HG03045 (cell line): ENCODE measurements at regions not wholly inside any gene's neighbourhood (a gene's known extent, or its start where the extent isn't known, plus 50 kb on each side); places are given as distances from the start of the nearest gene placed in this dataset.
"Not testable (repeated sequence)": the region's sequence is repeated elsewhere in the genome, so short reads cannot be mapped to it uniquely, and the experiment has no call there.

Source experiments
- ATAC-seq: cut with Tn5 transposase; IDR thresholded peaks from one replicate; pipeline ENCODE4 v1.9.1; 2021; ENCODE audit warnings: mild to moderate bottlenecking, moderate library complexity; ENCODE audit not compliant: unreplicated experiment

DNA sequence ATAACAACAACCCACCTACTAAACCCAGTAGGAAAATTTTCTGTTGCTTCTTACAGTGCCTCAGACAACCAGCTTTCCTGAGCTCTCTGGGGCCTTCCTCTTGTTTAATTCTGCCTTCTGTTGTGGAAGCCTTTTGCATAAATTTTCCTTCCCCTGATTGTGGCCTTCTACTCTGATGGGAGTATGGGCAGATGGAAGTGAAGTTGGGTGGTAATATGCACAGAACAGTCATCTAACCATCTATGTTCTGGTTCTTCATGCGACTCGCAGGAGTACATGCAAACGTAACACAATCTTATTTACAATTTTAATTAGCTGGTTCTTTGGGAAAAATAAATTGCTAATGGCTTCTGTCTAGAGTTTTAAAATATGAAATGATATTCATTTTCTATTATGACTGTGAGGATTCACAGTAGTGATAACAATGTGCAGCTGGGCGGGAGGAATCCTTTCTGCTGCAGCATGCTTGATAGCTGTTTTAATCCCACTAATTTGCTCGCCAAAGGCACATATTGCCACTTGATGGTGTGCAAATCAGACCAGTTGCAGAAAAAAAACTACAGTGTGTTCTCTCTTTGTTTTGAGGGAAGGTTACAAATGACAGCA is 311.5 kb upstream of the ROPN1 start:
- ATAC-seq: no peak

DNA sequence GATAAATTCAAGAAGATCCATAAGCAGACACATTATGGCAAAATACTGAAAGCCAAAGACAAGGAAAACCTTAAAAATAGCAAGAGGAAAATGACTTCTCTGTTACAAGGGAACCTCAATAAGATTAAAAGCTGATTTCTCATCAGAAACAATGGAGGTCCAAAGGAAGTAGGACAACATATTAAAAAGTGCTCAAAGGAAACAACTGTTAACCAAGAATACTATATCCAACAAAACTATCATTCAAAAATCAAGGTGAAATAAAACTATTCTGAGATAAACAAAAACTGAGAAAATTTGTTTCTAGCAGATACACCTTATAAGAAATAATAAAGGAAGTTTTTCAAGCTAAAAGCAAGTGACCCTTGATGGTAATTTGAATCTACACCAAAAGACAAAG is 314.7 kb upstream of the ROPN1 start:
- no peak for ATAC-seq

DNA sequence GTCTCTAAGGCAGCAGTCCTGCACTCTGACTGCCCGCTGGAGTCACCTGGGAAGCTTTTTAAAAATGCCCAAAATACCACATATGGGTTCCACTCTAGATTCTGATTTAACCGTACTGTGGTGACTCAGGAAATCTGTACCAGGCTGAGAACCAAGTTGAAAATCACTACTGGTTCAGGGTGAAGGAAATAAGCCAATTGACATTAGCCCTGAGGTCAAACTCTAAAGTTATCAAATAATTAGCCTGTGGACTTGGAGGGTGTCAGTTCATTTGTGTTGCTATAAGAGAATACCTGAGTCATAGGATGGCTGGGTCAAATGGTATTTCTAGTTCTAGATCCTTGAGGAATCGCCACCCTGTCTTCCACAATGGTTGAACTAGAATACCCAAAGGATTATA is 321.7 kb upstream of the ROPN1 start:
- no peak for ATAC-seq

DNA sequence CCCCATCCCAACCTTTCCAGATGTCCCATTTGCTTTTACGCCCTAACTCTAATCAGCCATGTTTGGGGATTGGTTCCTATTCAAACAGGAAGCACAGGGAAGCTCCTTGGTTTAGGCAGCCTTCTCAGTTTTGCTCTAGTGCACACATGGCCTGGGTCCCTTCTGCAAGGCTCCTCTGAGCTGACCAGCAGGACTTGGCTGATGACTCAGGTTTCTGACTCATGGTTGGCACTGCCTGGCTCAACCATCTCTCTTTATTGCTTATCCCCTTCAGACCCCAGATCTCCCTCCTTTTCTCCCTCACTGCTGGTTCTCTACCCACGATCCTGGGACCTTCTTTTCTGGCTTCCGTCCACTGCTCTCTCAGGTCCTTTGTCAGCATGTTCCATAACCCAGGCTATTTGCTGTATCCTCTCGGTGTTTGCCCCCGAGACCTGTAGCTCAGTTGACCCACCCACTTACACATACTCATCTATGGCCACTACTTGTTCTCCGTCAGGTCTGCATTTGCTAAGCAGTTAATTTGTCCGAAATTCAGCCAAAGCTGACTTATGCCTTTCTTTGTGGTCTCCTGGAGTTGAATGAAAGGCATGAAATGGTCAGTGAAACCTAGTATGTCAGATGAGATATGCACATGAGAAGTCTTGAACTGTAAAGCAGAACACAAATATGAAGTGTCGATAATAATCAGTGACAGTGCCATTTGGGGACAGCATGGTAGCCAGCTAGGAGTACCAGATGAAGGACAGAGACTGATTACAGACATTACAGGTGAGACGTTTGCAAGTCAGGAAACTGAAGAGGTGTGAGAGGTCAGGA is 323.5 kb upstream of the ROPN1 start:
- ATAC-seq: no peak

DNA sequence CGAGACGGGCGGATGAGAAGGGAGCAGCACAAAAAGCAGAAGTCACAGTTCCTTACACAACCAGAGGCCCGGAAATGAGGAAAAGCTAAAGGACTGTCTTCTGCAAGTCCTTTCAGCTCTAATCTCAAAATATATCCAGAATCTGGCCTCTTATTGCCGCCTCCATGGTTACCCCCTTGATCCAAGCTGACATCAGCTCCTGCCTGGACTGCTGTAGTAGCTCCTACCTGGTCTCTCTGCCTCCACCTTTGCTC is 324.0 kb upstream of the ROPN1 start:
- ATAC-seq: no peak

DNA sequence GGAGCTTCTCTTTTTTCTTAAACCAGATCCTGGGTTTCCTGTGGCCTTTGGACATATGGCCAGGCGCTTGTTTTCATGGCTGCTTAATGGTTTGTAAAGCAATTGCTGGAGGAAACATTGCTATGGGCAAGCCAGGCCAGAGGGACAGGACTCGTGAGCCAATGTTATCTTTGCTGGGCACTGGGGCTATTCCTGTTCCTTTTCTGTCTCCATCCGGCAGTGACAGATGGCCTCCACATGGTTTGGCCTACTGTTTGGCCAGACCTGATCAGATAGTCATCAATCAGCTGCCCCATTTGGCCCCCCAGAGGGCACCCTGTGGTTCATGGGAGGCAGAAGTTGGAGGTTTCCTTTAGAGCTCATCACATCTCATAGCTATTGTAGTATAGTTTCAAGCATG is 326.1 kb upstream of the ROPN1 start:
- ATAC-seq: no peak

DNA sequence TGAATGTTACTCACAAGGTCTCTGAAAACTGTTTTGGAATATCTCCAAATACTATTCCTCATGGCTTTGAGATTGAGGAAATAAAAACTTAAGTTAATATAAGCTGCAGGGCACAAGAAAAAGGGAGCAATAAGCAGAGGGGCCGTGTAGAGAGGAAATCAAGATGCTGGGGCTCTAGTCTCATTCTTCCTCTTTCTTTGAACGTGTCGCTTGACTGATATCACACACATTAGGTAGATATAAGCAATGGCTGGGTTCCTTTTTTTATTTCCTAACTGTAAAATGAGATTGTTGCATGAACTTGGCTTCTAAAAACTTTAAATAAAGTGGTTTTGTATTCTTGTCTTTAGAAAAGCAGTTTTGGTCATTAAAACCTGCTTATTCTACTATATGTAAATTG is 326.7 kb upstream of the ROPN1 start:
- ATAC-seq: no peak

DNA sequence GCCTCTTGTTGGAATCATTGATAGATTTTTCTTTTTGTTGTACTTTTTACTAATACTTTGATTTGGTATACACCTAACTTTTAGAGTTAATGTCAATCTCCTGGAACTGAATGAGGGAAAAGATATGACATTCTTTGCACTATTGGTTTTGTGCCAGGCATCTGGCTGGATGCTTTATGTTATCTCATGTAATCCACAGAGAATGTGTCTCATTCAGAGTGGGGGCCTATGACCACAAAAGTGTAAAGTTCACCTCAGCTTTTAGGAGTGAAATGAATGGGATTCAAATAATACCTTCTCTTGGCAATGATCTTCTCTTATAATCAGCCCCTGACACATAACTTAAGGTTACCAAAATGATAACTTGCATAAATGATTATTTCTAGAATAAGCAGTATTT is 329.1 kb upstream of the ROPN1 start:
- ATAC-seq: no peak

DNA sequence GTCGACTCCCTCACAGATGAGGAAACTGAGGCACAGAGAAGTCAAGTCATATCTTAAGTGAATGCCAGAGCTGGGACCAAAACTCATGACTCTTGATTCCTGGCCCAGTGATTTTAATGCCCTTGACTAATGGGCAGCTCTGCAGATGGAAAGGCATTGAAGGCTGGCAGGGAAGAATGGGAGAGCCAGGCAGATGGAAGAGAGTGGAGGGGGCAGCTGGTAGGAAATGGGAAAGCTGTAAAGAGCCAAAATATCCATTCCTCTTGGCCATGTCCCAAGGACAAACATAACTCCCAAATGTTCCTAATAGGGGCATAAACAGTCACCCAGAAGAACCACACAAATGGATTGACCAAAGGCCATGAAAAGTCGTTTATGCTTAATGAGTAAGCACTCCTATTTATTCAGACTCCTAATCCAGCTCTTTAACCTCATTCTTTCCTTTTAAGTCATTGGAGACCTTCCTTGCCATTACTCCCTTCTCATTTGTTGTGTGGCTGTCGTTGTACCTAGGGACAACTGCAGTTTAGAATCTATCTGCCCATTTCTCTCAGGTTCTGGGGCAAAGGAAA is 330.5 kb upstream of the ROPN1 start:
- ATAC-seq: no peak

DNA sequence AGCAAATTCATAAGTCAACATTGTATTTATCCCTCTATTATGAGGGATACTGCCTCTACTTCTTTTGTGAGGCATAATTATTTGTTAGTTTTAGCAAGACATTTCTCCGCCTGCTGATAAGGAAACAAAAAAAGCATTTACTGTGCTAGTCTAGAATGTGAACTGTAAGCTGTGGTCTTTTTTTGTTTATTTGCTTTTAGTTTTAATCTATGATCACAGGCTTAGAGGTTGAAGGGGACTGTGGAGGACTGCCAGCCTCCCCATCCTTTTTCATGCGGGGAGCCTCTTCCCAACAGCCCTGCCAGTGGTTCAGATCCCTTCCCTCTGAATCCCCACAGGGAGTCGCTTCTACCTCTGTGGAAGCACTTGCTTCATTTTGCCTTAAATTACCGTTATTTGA is 331.0 kb upstream of the ROPN1 start:
- no peak for ATAC-seq

DNA sequence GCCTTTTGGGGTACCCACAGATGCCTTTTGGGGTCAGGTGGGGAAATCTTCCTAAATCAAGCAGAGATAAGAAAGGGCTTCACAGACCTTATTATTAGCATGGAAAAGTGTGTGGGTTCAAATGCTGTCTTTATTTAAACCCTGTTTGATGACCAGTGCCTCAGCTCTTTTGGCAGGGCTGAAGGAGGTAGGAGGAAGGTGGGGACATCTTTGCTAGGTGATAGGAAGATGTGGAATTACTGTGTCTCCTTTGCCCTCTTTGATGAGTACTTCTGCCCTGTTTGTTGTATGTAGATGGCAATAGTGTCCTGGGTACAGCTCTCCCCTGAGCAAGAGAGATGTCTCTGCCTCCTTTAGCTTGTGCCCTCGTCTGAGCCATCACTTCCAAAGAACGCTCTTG is 333.3 kb upstream of the ROPN1 start:
- no peak for ATAC-seq

DNA sequence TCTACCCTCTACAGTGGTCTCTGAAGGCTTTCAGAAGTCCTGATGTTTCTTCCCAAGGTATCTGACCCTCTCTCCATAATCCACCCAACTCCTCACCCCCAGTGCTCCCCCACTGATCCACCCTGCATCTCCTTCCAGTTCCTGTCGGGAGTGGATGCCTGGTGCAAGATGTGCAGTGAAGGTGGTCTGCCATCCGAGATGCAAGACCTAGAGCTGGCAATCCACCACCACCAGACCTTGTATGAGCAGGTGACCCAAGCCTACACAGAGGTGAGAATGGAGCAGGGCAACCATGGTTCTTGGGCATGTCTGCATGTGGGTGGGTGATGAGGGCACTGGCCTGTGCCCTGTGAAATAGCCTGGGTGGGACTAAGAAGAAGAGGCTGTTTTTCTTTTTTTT is 337.8 kb upstream of the ROPN1 start:
- ATAC-seq: no peak

DNA sequence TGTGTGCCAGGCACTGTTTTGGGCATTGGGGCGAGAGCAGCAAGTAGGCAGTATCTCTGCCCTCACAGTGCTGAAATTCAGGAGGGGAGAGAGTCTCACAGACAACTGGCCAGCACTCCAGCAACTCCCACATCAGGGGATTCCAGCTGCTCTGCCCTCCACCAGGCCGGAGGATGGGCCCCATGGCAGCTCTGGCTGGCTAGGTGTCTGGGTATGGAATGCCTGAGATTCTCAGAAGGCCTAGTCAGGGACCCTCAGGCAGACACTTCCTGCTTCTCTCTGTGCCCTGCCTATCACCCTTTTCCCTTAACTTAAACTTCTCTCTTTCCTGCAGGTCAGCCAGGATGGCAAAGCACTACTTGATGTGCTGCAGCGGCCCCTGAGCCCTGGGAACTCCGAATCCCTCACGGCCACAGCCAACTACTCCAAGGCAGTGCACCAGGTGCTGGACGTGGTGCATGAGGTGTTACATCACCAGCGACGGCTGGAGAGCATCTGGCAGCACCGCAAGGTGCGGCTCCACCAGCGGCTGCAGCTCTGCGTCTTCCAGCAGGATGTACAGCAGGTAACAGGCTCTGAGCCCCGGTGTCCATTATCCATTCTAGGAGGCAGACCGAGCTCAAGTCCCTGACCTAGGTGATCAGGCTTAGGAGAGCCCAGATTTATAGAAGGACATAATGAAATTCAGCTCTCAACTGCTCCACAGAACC is 342.2 kb upstream of the ROPN1 start:
- ATAC-seq: no peak

DNA sequence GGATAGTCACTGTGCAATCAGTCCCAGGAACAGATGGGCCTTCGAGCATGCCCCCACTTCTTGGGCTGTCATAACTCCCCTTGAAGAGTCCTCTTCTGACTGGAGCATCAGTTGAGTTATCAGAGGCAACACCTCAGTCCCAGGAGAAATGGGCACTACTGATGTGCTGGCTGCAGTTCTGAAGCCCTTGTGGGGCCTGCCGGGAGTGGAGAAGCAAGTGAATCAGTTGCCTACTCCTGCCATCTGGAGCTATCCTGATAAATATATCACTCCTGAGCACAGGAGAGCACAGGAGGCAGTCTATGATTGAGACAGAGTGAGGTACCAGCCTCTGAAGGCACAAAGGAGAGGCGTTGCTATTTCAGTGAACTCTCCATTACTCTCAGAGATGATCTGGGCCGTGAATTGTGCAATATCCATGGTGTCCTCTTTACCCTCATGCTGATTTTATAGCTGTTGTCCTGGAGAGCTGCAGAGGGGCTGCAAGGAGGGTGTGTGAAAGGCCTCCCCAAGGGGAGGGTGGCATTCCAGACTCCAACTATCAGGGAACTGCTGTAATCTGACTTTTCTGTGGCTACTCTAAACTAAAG is 344.2 kb upstream of the ROPN1 start:
- no peak for ATAC-seq

DNA sequence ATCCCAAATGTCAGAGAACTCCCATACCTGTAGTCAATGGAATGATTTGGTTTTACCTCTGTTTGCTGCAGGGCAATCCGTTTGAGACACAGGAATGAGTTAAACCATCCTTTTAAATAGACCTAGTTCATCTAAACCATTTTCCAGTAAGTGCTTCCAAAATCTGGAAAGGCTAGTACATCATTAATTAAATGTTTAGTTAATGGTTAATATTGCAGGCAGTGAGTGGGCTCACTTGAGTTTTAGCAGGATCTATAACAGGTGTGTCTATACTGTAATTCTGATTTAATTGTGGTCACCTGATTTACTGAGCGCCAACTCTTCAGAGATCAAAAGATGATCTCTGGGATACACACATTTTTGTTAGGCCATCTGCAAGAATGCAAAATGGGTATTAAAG is 353.9 kb upstream of the ROPN1 start:
- no peak for ATAC-seq

DNA sequence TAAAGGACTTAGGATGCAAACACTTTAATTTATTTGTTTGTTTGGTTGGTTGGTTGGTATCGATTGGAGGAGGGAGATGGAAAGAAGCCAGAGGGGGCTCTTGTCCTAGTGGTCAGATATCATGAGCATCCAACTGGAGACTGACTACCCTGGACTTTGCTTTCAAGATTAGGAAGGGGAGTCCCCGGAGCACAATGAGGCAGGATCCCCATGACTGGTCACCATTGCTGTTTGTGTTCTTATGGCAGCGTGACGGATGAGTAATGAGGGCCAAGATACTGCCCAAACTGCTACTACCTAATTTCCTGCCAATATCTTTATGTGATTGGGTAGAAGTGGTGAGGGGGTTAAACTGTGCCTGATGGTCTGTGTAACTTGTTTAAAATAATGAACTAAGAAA is 354.6 kb upstream of the ROPN1 start:
- ATAC-seq: no peak

DNA sequence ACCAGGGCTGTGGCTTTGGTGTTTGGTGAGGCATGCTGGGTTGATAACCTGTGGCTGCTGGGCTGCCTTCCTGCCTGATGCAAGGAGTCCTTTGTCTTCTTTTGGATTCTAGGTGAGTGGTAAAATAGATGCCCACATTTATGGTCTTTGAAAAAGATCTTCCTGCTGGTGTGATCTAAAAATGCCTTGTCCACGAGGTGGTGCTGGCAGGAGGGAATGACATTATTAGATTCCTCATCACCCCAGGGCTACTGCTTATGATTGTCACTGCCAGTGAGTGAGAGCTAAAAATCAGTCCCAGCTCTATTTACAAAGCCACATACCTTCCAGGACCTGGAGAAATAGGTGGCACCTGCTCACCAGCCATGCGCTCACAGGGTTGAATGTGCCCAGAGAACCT is 355.5 kb upstream of the ROPN1 start:
- no peak for ATAC-seq

DNA sequence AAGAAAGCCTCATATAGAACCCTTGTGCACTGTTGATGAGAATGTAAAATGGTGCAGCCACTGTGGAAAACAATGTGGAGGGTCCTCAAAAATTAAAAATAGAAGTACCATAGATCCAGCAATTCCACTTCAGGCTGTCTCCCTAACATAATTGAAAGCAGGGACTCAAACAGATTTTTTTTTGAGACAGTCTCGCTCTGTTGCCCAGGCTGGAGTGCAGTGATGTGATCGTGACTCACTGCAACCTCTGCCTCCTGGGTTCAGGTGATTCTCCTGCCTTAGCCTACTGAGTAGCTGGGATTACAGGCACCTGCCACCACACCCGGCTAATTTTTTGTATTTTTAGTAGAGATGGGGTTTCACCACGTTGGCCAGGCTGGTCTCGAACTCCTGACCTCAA is 356.6 kb upstream of the ROPN1 start:
- not testable (repeated sequence) for ATAC-seq

DNA sequence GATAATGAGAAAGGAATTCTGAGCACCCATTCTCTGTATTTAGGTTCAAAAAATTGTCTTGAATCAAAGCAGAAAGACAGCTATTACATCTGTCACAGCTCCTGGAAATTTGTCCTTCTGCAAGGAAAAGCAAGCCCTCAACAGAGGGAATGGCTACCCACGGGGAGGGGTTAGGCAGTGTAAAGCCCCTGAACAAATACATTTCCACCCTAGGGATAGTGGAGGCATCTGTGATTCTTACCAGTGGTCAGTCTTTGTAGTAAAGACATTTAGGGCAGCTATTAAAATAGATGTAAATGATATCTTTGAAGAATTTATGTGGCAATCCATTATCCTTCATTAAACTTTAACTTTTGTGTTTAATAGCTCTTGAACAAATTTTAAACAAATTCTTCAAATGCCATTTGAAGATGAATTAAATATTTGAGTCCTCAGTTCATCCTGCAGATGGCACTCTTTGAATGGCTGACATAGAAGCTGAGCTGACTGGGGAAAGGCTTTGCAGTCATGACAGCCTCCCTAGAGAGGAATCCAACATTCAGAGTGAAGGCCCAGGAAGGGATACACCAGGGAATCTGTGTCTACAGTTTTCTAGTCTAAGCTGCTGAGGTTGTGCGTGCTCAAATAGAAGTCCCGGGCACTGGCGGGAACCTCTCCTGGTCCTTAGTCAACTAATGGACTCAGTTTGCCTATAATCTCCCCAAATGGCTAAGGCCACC is 359.7 kb upstream of the ROPN1 start:
- ATAC-seq: no peak

DNA sequence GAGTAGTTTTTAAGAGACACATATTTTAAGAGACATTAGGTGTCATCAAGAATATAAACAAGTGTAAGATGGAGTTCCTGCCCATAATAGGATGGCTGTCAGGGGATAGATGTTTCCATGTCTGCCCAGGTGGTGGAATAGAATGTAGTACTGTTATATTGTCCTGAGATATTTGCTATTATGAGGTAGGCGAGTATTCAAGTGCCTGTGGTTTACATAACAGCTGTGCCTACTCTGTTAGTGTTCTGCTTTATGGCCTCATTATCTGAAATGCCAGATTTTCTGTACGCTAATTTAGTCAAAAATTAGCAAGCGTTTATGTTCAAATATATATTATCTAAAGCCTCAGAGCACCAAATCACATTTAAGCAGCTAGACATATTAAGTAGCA is 360.2 kb upstream of the ROPN1 start:
- no peak for ATAC-seq

DNA sequence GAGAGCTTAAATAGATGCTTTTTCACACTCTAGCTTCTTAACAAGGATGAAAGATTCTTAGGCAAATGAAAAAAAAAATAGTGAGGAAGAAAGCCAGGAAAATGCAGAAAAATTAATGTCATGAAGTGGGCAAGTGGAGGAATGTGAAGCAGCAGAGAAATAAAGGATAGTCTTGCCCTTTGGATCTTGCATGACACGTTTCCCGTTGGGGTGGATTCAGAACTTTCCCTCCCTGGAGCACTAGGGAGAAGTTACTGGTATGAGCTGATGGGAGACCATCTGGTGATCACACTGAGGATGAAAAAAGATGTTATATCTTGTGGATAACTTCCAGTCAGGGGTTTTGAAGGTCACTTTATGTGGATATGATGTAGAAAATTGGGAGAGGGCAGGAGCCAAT is 361.8 kb upstream of the ROPN1 start:
- no peak for ATAC-seq
